SW480 (cell line): ENCODE measurements at regions not wholly inside any gene's neighbourhood (a gene's known extent, or its start where the extent isn't known, plus 50 kb on each side); places are given as distances from the start of the nearest gene placed in this dataset.

ENCODE experiments used
- DNase-seq: peaks from one replicate; pipeline ENCODE4 v3.0.0-alpha.2; 2016; ENCODE audit warnings: low spot score

GRCh38 chr9:80218328-80218727 is 646.6 kb downstream of the TLE4 start:
- DNase-seq: no peak

DNA sequence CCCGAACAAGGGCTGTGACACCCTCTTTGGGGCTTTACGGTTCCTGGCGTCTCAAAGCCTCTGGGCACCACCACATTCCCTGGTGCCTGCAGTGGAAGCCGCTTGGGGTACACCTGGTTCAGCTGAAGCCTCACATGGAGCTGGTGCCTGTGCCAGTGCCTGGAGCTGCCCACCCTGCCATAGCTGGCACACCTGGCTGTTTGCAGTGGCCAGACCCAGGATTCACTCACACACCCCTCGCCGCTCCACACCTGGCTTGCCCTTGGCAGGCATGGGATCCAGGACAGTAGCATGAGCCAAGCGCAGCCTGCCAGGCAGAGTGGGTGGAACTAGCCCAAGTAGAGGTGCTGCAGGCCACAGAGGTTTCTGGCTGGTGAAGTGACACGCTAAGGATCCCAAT is 641.8 kb downstream of the TLE4 start:
- DNase-seq: no peak

DNA sequence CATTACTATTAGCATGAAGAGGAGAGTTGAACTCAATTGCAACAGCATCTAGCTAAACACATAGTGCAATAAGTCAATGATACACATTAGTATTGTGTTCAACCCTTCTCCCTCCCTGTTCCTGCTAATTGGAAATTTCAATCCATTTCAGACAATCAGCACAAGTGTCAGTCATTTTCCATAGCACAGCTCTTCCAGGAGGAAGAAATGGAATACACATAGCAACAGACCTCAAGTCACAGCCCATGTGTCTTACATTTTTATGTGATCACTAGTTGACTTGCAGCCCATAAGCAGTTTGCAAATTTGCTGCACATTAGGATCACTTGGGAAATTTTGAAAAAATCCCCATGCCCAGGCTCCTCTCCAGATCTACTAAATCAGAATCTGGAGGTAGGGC is 636.9 kb downstream of the TLE4 start:
- DNase-seq: no peak

DNA sequence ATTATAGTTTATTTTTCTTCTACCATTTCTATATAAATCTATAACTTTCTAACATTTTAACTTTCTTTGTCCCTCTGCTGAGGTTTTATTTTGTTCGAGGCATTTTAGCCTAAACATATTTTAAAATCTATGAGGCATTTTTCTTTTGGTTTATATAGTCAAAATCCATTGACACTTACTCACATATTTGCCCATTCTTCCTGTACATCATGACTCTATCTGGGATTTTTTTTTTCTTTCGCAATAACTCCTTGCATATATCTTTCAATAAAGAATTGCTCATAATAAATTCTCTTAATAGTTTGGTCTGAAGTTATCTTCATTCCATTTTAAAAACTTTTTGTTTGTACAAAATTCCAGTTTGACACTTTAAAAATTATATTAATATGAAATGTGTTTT is 632.3 kb downstream of the TLE4 start:
- DNase-seq: no peak

DNA sequence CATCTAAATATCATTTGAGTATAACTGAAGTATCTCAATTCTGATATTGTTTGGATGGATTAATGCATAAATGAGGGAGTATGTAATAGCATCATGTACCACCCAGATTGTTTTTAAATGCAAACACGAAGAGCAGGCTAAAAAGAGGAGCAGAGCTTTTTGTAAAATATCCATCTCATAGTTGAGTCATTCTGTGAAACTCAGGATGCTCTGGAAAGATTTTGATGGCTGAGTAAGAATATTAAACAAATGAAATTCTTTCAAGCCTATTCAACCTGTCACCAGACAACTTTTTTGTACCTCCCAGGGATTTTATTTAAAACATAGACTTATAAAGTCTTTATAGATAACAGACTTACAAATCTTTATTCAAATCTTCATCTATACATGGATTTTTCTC is 625.9 kb downstream of the TLE4 start:
- DNase-seq: no peak

DNA sequence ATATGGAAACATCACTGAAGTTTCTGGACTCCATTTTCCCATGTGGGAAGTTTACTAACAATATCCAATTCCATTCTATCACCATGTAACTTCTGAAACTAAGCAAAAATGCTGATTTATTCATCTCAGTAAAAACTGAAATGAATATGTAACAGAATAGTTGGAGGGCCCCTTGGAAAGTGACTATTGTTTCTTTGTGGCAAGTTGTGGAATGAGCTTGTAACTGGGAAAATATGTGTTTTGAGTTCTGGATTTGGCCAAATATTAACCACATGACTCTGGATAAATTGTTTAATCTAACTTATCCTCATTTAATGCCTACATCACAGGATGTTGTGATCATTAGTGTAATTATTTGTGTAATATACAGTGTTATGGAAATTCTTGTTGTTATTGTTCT is 619.3 kb downstream of the TLE4 start:
- no peak for DNase-seq

DNA sequence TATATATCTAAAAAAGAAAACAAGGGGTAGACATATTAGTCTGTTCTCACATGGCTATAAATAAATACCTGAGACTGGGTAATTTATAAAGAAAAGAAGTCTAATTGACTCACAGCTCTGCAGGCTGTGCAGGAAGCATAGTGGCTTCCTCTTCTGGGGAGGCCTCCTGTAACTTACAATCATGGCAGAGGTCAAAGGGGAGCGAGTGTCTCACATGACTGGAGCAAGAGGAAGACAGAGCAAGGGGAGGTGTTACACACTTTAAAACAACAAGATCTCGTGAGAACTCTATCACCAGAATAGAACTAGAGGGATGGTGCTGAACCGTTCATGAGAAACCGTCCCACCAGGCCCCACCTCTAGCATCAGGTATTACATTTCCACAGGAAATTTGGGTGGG is 616.8 kb downstream of the TLE4 start:
- DNase-seq: no peak

- DNase-seq: no peak
Measured at GRCh38 chr9:80185112-80185738, 613.5 kb downstream of the TLE4 start.

GRCh38 chr9:80177949-80178480 is 606.2 kb downstream of the TLE4 start:
- DNase-seq: no peak

GRCh38 chr9:80175286-80176150 is 603.8 kb downstream of the TLE4 start:
- peak; percentile 47 for DNase-seq

DNA sequence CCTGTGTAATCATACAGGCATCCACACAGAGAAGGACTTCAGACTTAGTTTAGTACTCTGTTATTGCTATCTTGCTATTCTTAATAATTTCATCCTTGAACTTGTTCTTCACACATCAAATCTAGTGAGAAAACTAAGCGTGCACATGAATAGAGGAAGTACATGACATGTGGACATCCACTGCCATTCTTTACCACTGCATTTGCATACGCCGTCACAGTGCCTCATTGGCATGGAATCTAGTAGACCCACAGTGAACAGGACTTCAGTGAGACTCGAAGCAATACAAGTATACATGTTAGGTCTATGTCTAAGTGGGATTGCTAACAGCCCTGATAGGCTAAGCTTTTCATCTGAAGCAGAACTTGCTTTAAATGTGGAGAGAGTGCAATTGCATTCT is 592.1 kb downstream of the TLE4 start:
- DNase-seq: no peak

DNA sequence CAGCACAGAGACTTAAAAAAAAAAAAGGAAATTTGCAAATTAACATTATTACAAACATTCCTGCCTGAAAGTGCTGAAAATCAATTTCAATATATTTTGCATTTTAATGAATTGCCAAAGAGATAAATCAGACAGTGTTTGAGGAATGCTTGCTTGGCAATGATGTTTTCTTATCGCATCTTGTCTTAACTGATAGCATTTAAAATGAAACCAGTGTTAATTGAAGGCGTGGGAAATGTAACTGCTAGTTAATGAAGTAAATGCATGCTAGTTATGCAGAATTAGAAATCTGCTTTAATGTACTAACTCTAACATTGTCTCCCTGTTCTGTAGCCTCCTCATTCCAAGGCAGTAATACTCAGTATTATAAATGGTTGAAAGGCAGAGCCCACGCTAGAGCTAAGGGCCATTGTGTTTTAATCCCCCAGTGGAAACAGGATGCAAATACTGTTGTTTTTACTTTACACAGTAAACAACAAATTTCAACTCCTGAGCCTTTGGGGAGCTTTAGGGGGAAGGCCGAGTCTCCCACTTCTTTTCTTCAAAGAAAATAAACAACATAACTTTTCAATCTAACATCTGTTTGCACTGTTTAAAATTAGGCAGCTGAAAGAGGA is 586.9 kb downstream of the TLE4 start:
- DNase-seq: no peak

DNA sequence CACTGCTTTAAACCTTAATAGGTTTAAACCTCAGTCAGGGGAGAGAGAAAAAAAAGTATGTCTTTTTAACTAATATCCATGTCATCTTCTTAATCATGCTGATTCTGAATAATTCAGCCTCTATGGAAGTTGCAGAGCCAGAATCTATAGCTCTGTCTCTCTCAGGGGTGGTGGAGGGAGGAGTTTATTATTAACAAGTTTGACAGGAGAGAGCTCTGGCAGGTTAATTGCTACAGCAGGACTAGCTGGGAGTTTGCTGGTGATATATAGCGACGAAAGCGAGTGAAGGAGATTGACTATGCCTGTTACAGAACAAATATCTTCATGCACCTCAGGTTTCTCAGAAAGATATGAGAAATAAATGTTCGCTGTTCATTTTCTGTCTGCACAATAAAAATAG is 586.4 kb downstream of the TLE4 start:
- no peak for DNase-seq

GRCh38 chr9:80157561-80157983 is 585.8 kb downstream of the TLE4 start:
- no peak for DNase-seq

- DNase-seq: no peak
Measured at GRCh38 chr9:80156756-80157472, 585.1 kb downstream of the TLE4 start.

DNA sequence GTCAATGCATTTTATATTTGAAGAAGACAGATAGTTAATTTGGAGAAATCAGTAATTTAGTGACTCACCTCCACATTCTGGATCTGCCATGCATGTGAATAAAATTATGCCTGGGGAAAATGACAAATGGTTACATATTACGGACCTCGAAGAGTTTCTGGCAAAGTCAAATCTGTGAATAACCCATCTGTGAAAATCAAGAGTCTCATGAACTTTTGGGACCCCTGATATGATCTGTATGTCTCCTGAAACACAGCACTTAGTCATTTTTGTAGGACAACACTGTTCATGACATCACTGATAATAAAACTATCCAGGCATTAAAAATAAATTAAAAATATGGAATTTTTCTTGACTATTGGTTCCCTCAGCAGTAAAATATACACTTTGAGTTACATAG is 584.5 kb downstream of the TLE4 start:
- no peak for DNase-seq

GRCh38 chr9:80147866-80148265 is 576.1 kb downstream of the TLE4 start:
- no peak for DNase-seq

- no peak for DNase-seq
Measured at GRCh38 chr9:80146466-80146865, 574.7 kb downstream of the TLE4 start.

- DNase-seq: no peak
Measured at GRCh38 chr9:80144856-80145255, 573.1 kb downstream of the TLE4 start.

GRCh38 chr9:80144406-80144805 is 572.6 kb downstream of the TLE4 start:
- no peak for DNase-seq

- DNase-seq: no peak
Measured at GRCh38 chr9:80143899-80144298, 572.1 kb downstream of the TLE4 start.

DNA sequence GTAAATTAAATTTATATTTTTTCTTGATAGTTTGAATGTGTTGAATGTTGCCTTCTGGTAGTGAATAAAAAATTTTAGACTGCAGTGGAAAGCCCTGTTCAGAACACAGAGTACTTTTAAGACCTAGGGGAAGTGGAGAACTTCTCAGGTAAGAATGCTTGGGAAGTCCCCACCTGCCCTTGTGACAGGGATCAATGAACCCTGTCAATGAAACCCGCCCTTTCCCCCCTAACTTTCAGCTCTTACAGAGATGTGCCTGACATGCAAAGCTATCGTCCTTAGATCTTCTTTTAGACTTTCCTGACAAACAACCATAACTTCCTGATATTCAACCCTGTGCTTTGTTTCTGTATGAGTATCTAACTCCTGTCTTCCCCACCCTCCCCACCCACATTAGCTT is 562.7 kb downstream of the TLE4 start:
- DNase-seq: no peak
